Endothelial cell of umbilical vein (primary cell): ENCODE measurements at regions not wholly inside any gene's neighbourhood (a gene's known extent, or its start where the extent isn't known, plus 50 kb on each side); places are given as distances from the start of the nearest gene placed in this dataset.

ENCODE experiments used
- BruUV-seq: library from RNA; stranded (reverse); fragments of 400-500 nt; replicated peaks from 2 replicates; lab custom pipeline; 2021; lab: Mats Ljungman, UMichigan
- CTCF ChIA-PET: fragments of 300-600, 350-600 bp; sonication (Branson Sonifier 250); formaldehyde crosslinking; loops from one replicate; lab custom pipeline; 2021; ENCODE audit warnings: antibody characterized with exemption, inconsistent platforms; lab: Charles Lee
- POLR2A ChIA-PET: fragments of 300-600, 350-600 bp; sonication (Branson Sonifier 250); formaldehyde crosslinking; loops from one replicate; lab custom pipeline; 2021; ENCODE audit warnings: antibody characterized with exemption, inconsistent platforms; lab: Charles Lee
- DNase-seq: peaks from one replicate; pipeline ENCODE4 v3.0.0-alpha.2; 2011; ENCODE audit warnings: low read depth, low spot score
- FAIRE-seq: peaks from 2 replicates; lab custom pipeline; 2011; peaks lifted over from hg19 to GRCh38; lab: Jason Lieb, UNC
- H2AFZ ChIP-seq: 2 replicates; pipeline ENCODE4 v1.6.0; 2012; ENCODE audit warnings: low read depth, low read length, control low read depth, inconsistent platforms
- H3K27ac ChIP-seq: 2 replicates; pipeline ENCODE4 v1.5.1; 2011; ENCODE audit warnings: low read depth, mild to moderate bottlenecking, control low read depth, low read length, moderate library complexity; ENCODE audit not compliant: insufficient read depth
- H3K27me3 ChIP-seq, 2 experiments: 2 replicates each; pipeline versions ENCODE4 v1.6.0 to v1.6.1; 2011; ENCODE audit warnings: low read length in 2 of 2, mixed read lengths in 1 of 2; ENCODE audit not compliant: control insufficient read depth in 2 of 2, insufficient read depth in 2 of 2
- H3K36me3 ChIP-seq, 2 experiments: 2 replicates in 1 of 2; 3 replicates in 1 of 2; pipeline ENCODE4 v1.5.1; 2011; ENCODE audit warnings: low read length in 2 of 2, mild to moderate bottlenecking in 1 of 2, moderate library complexity in 1 of 2; ENCODE audit not compliant: control insufficient read depth in 2 of 2, insufficient read depth in 2 of 2; ENCODE audit errors: extremely low read depth in 1 of 2
- H3K4me1 ChIP-seq: 3 replicates; pipeline ENCODE4 v1.5.1; 2011; ENCODE audit warnings: mild to moderate bottlenecking, low read length; ENCODE audit not compliant: control insufficient read depth, insufficient read depth; ENCODE audit errors: extremely low read depth
- H3K4me2 ChIP-seq: 2 replicates; pipeline ENCODE4 v1.6.1; 2011; ENCODE audit warnings: low read length, control low read depth, mixed read lengths; ENCODE audit not compliant: insufficient read depth
- H3K4me3 ChIP-seq, 3 experiments: fragments of 200-600 bp in 1 of 3; sonication (generic), shearing (Covaris generic) in 1 of 3; replicated peaks in 1 of 3; 2 replicates each; pipeline ENCODE4 v1.5.1; 2011 to 2016; ENCODE audit warnings: control low read depth in 3 of 3, low read length in 3 of 3, mild to moderate bottlenecking in 2 of 3, inconsistent platforms in 1 of 3, low read depth in 1 of 3, moderate library complexity in 1 of 3; ENCODE audit not compliant: insufficient read depth in 1 of 3
- H3K79me2 ChIP-seq: 2 replicates; pipeline ENCODE4 v1.6.0; 2012; ENCODE audit warnings: low read length, inconsistent platforms; ENCODE audit not compliant: control insufficient read depth, insufficient read depth
- H3K9ac ChIP-seq: replicated peaks from 2 replicates; pipeline ENCODE3; 2011; ENCODE audit warnings: low read length, control low read depth; ENCODE audit not compliant: insufficient read depth; ENCODE audit errors: extremely low read depth
- H3K9me1 ChIP-seq: replicated peaks from 3 replicates; pipeline ENCODE4 v1.6.0; 2011; ENCODE audit warnings: mild to moderate bottlenecking, low read length; ENCODE audit not compliant: control insufficient read depth, insufficient read depth; ENCODE audit errors: extremely low read depth
- H3K9me3 ChIP-seq: replicated peaks from 2 replicates; pipeline ENCODE4 v1.5.1; 2012; ENCODE audit warnings: low read length, inconsistent platforms; ENCODE audit not compliant: control insufficient read depth, insufficient read depth
- H4K20me1 ChIP-seq: replicated peaks from 2 replicates; pipeline ENCODE3; 2011; ENCODE audit warnings: mild to moderate bottlenecking, low read length; ENCODE audit not compliant: control insufficient read depth, insufficient read depth; ENCODE audit errors: extremely low read depth
- EZH2 ChIP-seq: IDR thresholded peaks from 2 replicates; pipeline ENCODE4 v1.6.1; 2012; ENCODE audit warnings: borderline replicate concordance, low read depth, mild to moderate bottlenecking, moderate library complexity, low read length, inconsistent platforms; ENCODE audit not compliant: severe bottlenecking
- FOS ChIP-seq: IDR thresholded peaks from 2 replicates; pipeline ENCODE4 v1.6.1; 2011; ENCODE audit warnings: mild to moderate bottlenecking, low read length, moderate library complexity, borderline replicate concordance; ENCODE audit not compliant: insufficient read depth
- GATA2 ChIP-seq: IDR thresholded peaks from 2 replicates; pipeline ENCODE4 v1.7.0; 2011; ENCODE audit warnings: low read depth, mild to moderate bottlenecking, moderate library complexity, mixed read lengths, low read length; ENCODE audit not compliant: insufficient read length, insufficient read depth
- JUN ChIP-seq: IDR thresholded peaks from 2 replicates; pipeline ENCODE4 v1.6.1; 2011; ENCODE audit warnings: borderline replicate concordance, low read depth; ENCODE audit not compliant: insufficient read length, insufficient read depth
- MYC ChIP-seq: IDR thresholded peaks from one replicate; pipeline ENCODE4 v1.6.1; 2011; ENCODE audit warnings: mild to moderate bottlenecking, low read depth, low read length
- POLR2A ChIP-seq: IDR thresholded peaks from 2 replicates; pipeline ENCODE4 v1.6.1; 2012; ENCODE audit warnings: low read depth, mild to moderate bottlenecking, control low read depth, low read length
- POLR2AphosphoS5 ChIP-seq: IDR thresholded peaks from 2 replicates; pipeline ENCODE4 v1.6.1; 2012; ENCODE audit warnings: low read depth, mild to moderate bottlenecking, control low read depth, low read length, moderate library complexity; ENCODE audit not compliant: insufficient read depth
- dilution Hi-C: fragments of 300-500 bp; cut with MboI; formaldehyde crosslinking; loops from one replicate; pipeline ENCODE4 v1.15.0; 2019; ENCODE audit warnings: low sequenced_read_pairs; ENCODE audit not compliant: extremely low pct_ligation_motif_present
- intact Hi-C: fragments of 100-400 bp; cut with micrococcal nuclease; formaldehyde crosslinking; loops from one replicate; pipeline ENCODE4 v1.10.0; 2022
- TF ChIP-seq, protein P1 (sequence below): IDR thresholded peaks from 2 replicates; pipeline ENCODE4 v1.6.1; 2011; ENCODE audit not compliant: insufficient read depth, insufficient read length
- TF ChIP-seq, protein P2 (sequence below), 2 donors: IDR thresholded peaks; 1 replicate in 1 of 2; 2 replicates in 1 of 2; pipeline ENCODE4 v1.5.1; 2011; ENCODE audit warnings: low read length in 2 of 2, mild to moderate bottlenecking in 2 of 2, moderate library complexity in 2 of 2, control low read depth in 1 of 2, inconsistent platforms in 1 of 2, low read depth in 1 of 2; ENCODE audit not compliant: insufficient read depth in 1 of 2; ENCODE audit errors: extremely low read depth in 1 of 2

DNA sequence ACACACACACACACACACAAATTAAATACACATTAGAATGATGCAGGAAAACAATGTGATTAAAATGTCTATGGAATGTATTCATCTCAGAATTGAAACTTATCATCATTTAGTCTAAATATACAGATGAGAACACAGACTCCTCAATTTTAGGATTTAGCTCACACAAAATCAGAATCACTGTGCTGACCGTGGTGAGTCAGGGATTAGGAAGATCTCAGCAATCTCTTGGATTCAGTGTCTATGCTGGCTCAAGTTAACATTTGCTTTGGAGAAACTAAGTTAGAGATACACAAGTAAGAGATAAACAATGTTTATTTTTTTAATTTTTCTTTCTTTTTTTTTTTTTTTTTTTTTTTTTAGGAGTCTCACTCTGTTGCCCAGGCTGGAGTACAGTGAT lies 323.6 kb downstream of the KLF12 start:
- DNase-seq (no peak), FAIRE-seq (no peak)
- Histone ChIP-seq H3K79me2 (no peaks in the 10 kb centered on the region), H3K9me3 (no peaks in the 10 kb centered on the region), H3K27me3 (no peaks in the 10 kb centered on the region), H4K20me1 (no peaks in the 10 kb centered on the region), H3K9ac (no peak overlapping the region), H3K9me1 (no peaks in the 10 kb centered on the region), H3K36me3 (no peaks in the 10 kb centered on the region), H2AFZ (no peak overlapping the region), H3K4me1 (peaks cover 10% of the 10 kb centered on the region), H3K4me2 (no peak overlapping the region), H3K4me3 (no peak overlapping the region), H3K27ac (no peak overlapping the region)
- intact Hi-C loops (no loop called here), dilution Hi-C loops (no loop called here)
- TF ChIP-seq POLR2AphosphoS5: no peak
- TF ChIP-seq POLR2A: no peak
- TF ChIP-seq EZH2: no peak
- no peak for TF ChIP-seq FOS
- TF ChIP-seq, protein P1, sequence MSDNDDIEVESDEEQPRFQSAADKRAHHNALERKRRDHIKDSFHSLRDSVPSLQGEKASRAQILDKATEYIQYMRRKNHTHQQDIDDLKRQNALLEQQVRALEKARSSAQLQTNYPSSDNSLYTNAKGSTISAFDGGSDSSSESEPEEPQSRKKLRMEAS: no peak
- no peak for TF ChIP-seq JUN
- no peak for TF ChIP-seq MYC
- TF ChIP-seq, protein P2, sequence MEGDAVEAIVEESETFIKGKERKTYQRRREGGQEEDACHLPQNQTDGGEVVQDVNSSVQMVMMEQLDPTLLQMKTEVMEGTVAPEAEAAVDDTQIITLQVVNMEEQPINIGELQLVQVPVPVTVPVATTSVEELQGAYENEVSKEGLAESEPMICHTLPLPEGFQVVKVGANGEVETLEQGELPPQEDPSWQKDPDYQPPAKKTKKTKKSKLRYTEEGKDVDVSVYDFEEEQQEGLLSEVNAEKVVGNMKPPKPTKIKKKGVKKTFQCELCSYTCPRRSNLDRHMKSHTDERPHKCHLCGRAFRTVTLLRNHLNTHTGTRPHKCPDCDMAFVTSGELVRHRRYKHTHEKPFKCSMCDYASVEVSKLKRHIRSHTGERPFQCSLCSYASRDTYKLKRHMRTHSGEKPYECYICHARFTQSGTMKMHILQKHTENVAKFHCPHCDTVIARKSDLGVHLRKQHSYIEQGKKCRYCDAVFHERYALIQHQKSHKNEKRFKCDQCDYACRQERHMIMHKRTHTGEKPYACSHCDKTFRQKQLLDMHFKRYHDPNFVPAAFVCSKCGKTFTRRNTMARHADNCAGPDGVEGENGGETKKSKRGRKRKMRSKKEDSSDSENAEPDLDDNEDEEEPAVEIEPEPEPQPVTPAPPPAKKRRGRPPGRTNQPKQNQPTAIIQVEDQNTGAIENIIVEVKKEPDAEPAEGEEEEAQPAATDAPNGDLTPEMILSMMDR (IDR thresholded peaks at IDR 0.05; ENCODE audit: extremely low read depth in 1 of 2, insufficient read depth in 1 of 2, low read depth in 1 of 2, low read length in 2 of 2): no peak
- no peak for TF ChIP-seq GATA2
- no TSS peak for BruUV-seq
- ChIA-PET POLR2A (no interaction called here), CTCF (interaction anchor here (1.1 to 1.3 kb wide), 2 partner anchors 15 to 25 kb away, joined by 3 read pairs; no protein-coding TSS in a partner anchor)
